SK-N-SH (cell line): ENCODE measurements at regions not wholly inside any gene's neighbourhood (a gene's known extent, or its start where the extent isn't known, plus 50 kb on each side); places are given as distances from the start of the nearest gene placed in this dataset.

Experiments used
- CTCF ChIA-PET: fragments of 300-600, 350-600 bp; formaldehyde crosslinking; extraction: SDS; loops from one replicate; lab custom pipeline; 2021; lab: Yijun Ruan, JAX
- POLR2A ChIA-PET: fragments of 350-600 bp; sonication (Branson Sonifier 250); formaldehyde crosslinking; extraction: SDS; loops from one replicate; lab custom pipeline; 2020; ENCODE audit warnings: antibody characterized with exemption, inconsistent platforms; lab: Yijun Ruan, JAX
- DNase-seq: peaks from one replicate; pipeline ENCODE4 v3.0.0; 2012
- H2AFZ ChIP-seq: fragments of 200-600 bp; sonication (generic); 2 replicates; pipeline ENCODE4 v1.8.1; 2016; ENCODE audit warnings: antibody characterized with exemption, mild to moderate bottlenecking, low read depth
- H3F3A ChIP-seq: fragments of 200-600 bp; sonication (generic); replicated peaks from 2 replicates; pipeline ENCODE3; 2016; ENCODE audit warnings: antibody characterized with exemption, mild to moderate bottlenecking; ENCODE audit not compliant: insufficient read depth
- H3K27ac ChIP-seq, 2 experiments: fragments of 200-500 bp in 1 of 2; fragments of 200-600 bp in 1 of 2; sonication (Bioruptor generic) in 1 of 2; sonication (generic), shearing (Covaris generic) in 1 of 2; 2 replicates each; pipeline versions ENCODE4 v1.5.1 to v1.6.1; 2014 to 2016; ENCODE audit warnings: low read depth in 2 of 2, inconsistent platforms in 1 of 2, low read length in 1 of 2, mild to moderate bottlenecking in 1 of 2, mixed read lengths in 1 of 2
- H3K27me3 ChIP-seq: fragments of 200-600 bp; sonication (generic), shearing (Covaris generic); 2 replicates; pipeline ENCODE4 v1.6.1; 2016; ENCODE audit warnings: mixed run types; ENCODE audit not compliant: insufficient read depth
- H3K36me3 ChIP-seq, 2 experiments: fragments of 200-500 bp in 1 of 2; fragments of 200-600 bp in 1 of 2; sonication (Bioruptor generic) in 1 of 2; sonication (generic) in 1 of 2; replicated peaks in 1 of 2; 2 replicates each; pipeline versions ENCODE3 to v1.5.1; 2014 to 2016; ENCODE audit warnings: low read length in 1 of 2, mild to moderate bottlenecking in 1 of 2; ENCODE audit not compliant: insufficient read depth in 2 of 2, control insufficient read depth in 1 of 2
- H3K4me1 ChIP-seq, 2 experiments: fragments of 200-500 bp in 1 of 2; fragments of 200-600 bp in 1 of 2; sonication (Bioruptor generic) in 1 of 2; sonication (generic), shearing (Covaris generic) in 1 of 2; 2 replicates each; pipeline versions ENCODE4 v1.5.1 to v1.6.1; 2014 to 2016; ENCODE audit warnings: low read depth in 1 of 2, low read length in 1 of 2, mixed run types in 1 of 2; ENCODE audit not compliant: insufficient read depth in 2 of 2, control insufficient read depth in 1 of 2
- H3K4me2 ChIP-seq: fragments of 200-600 bp; sonication (generic), shearing (Covaris generic); 2 replicates; pipeline ENCODE4 v1.6.1; 2017; ENCODE audit warnings: mixed run types
- H3K4me3 ChIP-seq, 2 experiments: fragments of 200-500 bp in 1 of 2; fragments of 200-600 bp in 1 of 2; sonication (Bioruptor generic) in 1 of 2; sonication (generic), shearing (Covaris generic) in 1 of 2; 2 replicates each; pipeline versions ENCODE4 v1.5.1 to v1.8.1; 2014 to 2016; ENCODE audit warnings: low read depth in 2 of 2, inconsistent platforms in 1 of 2, low read length in 1 of 2, mild to moderate bottlenecking in 1 of 2, mixed read lengths in 1 of 2, moderate library complexity in 1 of 2
- H3K79me2 ChIP-seq: fragments of 200-600 bp; sonication (generic); 2 replicates; pipeline ENCODE4 v1.8.1; 2017; ENCODE audit warnings: mild to moderate bottlenecking; ENCODE audit not compliant: insufficient read depth
- H3K9ac ChIP-seq: fragments of 200-600 bp; sonication (generic); 2 replicates; pipeline ENCODE4 v1.6.1; 2017; ENCODE audit warnings: mixed run types
- H3K9me2 ChIP-seq: fragments of 200-600 bp; sonication (generic); 2 replicates; pipeline ENCODE4 v1.6.1; 2017; ENCODE audit warnings: mixed run types
- H3K9me3 ChIP-seq: fragments of 200-600 bp; sonication (generic); 2 replicates; pipeline ENCODE4 v1.6.1; 2017; ENCODE audit warnings: mixed run types, mild to moderate bottlenecking, moderate library complexity
- H4K20me1 ChIP-seq: fragments of 200-600 bp; sonication (generic); 2 replicates; pipeline ENCODE4 v1.6.1; 2017; ENCODE audit warnings: mild to moderate bottlenecking, mixed run types; ENCODE audit not compliant: insufficient read depth
- EZH2phosphoT487 ChIP-seq: fragments of 200-600 bp; sonication (generic); IDR thresholded peaks from 2 replicates; pipeline ENCODE4 v1.6.1; 2017; ENCODE audit warnings: low read depth, mixed run types, mild to moderate bottlenecking, antibody characterized with exemption, moderate library complexity, borderline replicate concordance
- FOSL2 ChIP-seq: IDR thresholded peaks from 2 replicates; pipeline ENCODE4 v1.4.0; 2012; ENCODE audit warnings: low read depth, mild to moderate bottlenecking, moderate library complexity, borderline replicate concordance
- GABPA ChIP-seq: IDR thresholded peaks from 2 replicates; pipeline ENCODE4 v1.4.0; 2012; ENCODE audit warnings: low read depth, mild to moderate bottlenecking
- JUND ChIP-seq: IDR thresholded peaks from 2 replicates; pipeline ENCODE4 v1.4.0; 2012
- MEF2A ChIP-seq: IDR thresholded peaks from 2 replicates; pipeline ENCODE4 v1.4.0; 2012; ENCODE audit warnings: low read depth, borderline replicate concordance
- MXI1 ChIP-seq: IDR thresholded peaks from 2 replicates; pipeline ENCODE4 v1.6.1; 2012; ENCODE audit warnings: mild to moderate bottlenecking, low read depth, low read length, improper control_type of control experiment
- NFIC ChIP-seq: IDR thresholded peaks from 2 replicates; pipeline ENCODE4 v1.4.0; 2012; ENCODE audit warnings: borderline replicate concordance
- RAD21 ChIP-seq: IDR thresholded peaks from 2 replicates; pipeline ENCODE4 v1.6.1; 2012; ENCODE audit warnings: mild to moderate bottlenecking, low read length
- RCOR1 ChIP-seq: fragments of 150-350 bp; IDR thresholded peaks from 2 replicates; pipeline ENCODE4 v1.6.1; 2017; ENCODE audit warnings: antibody characterized with exemption, low read length
- RFX5 ChIP-seq: IDR thresholded peaks from 2 replicates; pipeline ENCODE4 v1.6.1; 2012; ENCODE audit warnings: mild to moderate bottlenecking, improper control_type of control experiment, low read length
- TAF1 ChIP-seq: IDR thresholded peaks from 2 replicates; pipeline ENCODE4 v1.6.1; 2012; ENCODE audit warnings: low read depth, mild to moderate bottlenecking, low read length, moderate library complexity, borderline replicate concordance
- TCF12 ChIP-seq: IDR thresholded peaks from 2 replicates; pipeline ENCODE4 v1.4.0; 2012
- WGBS: methylation state at CpG from one replicate; pipeline ENCODE4 v1.1.6; 2017; ENCODE audit warnings: low lambda C conversion rate; 5-methylcytosine and 5-hydroxymethylcytosine counted together
- TF ChIP-seq, protein P1 (sequence below): IDR thresholded peaks from 2 replicates; pipeline ENCODE4 v1.4.0; 2012; ENCODE audit warnings: low read depth
- TF ChIP-seq, protein P2 (sequence below): fragments of 150-350 bp; IDR thresholded peaks from 2 replicates; pipeline ENCODE4 v1.6.1; 2017; ENCODE audit warnings: antibody characterized with exemption, low read length, low read depth, borderline replicate concordance

DNA sequence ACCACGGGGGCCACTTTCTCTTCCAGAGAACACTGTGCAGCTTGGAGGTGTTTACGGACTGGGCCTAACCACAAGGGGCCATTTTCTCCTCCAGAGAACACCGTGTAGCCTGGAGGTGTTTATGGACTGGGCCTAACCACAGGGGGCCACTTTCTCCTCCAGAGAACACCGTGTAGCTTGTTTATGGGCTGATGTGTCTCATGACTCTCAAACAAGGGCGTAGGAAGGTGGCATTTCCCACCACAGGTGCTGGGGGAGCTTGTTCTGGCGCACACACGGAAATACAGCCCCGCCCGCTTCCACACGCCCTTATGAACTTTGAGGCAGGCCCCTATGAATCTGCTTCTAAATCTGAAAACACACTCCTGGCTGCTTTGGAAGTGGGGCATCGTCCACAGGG is 174.6 kb upstream of the SFSWAP start:
- H3K9ac ChIP-seq: no peak overlapping the region
- TF ChIP-seq EZH2phosphoT487: no peak
- no peak for TF ChIP-seq TAF1
- TF ChIP-seq RCOR1: no peak
- TF ChIP-seq NFIC: no peak
- no peak for TF ChIP-seq TCF12
- TF ChIP-seq RAD21: no peak
- TF ChIP-seq JUND: no peak
- TF ChIP-seq RFX5: no peak
- TF ChIP-seq MEF2A: no peak
- TF ChIP-seq, protein P1, sequence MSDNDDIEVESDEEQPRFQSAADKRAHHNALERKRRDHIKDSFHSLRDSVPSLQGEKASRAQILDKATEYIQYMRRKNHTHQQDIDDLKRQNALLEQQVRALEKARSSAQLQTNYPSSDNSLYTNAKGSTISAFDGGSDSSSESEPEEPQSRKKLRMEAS: no peak
- TF ChIP-seq GABPA: no peak
- no peaks in the 10 kb centered on the region for H3K79me2 ChIP-seq
- ChIA-PET CTCF (interaction anchor here (0.8 to 1.3 kb wide), 4 partner anchors 14 to 19 kb away, joined by 3 to 4 read pairs (median 3); no protein-coding TSS in a partner anchor), POLR2A (no interaction called here)
- 49% methylated on average over 9 of the region's 11 CpGs for WGBS
- no peak overlapping the region for H3K27ac ChIP-seq
- H2AFZ ChIP-seq: no peak overlapping the region
- no peaks in the 10 kb centered on the region for H3K36me3 ChIP-seq
- no peaks in the 10 kb centered on the region for H3F3A ChIP-seq
- no peak overlapping the region for H3K4me2 ChIP-seq
- no peak for DNase-seq
- H3K4me3 ChIP-seq: no peak overlapping the region
- no peaks in the 10 kb centered on the region for H3K27me3 ChIP-seq
- no peaks in the 10 kb centered on the region for H3K9me2 ChIP-seq
- H4K20me1 ChIP-seq: no peaks in the 10 kb centered on the region
- no peaks in the 10 kb centered on the region; the same call in 1 of the 2 replicates for H3K9me3 ChIP-seq
- peaks cover 0 to 10% of the 10 kb centered on the region in 2 experiments; a peak in 1 of 4 replicates for H3K4me1 ChIP-seq

DNA sequence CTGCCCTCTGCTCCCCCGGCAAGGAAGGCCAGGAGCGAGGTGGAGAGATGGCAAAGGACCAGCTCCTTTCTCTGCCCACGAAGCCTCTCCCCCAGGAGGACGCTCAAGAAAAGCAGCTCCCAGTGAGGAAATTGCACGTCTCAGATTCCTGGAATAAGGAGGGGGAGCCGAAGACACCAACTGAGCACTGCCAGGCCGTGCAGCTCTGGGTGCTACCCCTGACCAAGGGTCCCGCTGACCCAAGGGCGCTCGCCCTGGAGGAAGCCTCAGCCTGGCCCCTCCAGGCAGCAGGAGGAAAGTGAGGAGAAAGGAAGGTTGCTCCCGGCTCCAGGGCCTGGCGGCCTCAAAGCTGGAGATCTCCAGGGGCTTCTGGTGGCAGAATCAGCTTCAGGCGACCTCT is 174.1 kb upstream of the SFSWAP start:
- WGBS: 52% methylated on average over 10 of the region's 13 CpGs
- POLR2A ChIA-PET: no interaction called here
- peaks cover 0 to 10% of the 10 kb centered on the region in 2 experiments; a peak in 1 of 4 replicates for H3K4me1 ChIP-seq
- no peaks in the 10 kb centered on the region for H4K20me1 ChIP-seq
- no peaks in the 10 kb centered on the region for H3K79me2 ChIP-seq
- H3K4me3 ChIP-seq: no peak overlapping the region
- H2AFZ ChIP-seq: no peak overlapping the region
- H3F3A ChIP-seq: no peaks in the 10 kb centered on the region
- no peaks in the 10 kb centered on the region for H3K36me3 ChIP-seq
- H3K9ac ChIP-seq: no peak overlapping the region
- TF ChIP-seq EZH2phosphoT487 (no peak), FOSL2 (no peak), MXI1 (no peak), RCOR1 (no peak)
- TF ChIP-seq, protein P2, sequence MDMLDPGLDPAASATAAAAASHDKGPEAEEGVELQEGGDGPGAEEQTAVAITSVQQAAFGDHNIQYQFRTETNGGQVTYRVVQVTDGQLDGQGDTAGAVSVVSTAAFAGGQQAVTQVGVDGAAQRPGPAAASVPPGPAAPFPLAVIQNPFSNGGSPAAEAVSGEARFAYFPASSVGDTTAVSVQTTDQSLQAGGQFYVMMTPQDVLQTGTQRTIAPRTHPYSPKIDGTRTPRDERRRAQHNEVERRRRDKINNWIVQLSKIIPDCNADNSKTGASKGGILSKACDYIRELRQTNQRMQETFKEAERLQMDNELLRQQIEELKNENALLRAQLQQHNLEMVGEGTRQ: no peak
- no peak overlapping the region for H3K4me2 ChIP-seq
- no peaks in the 10 kb centered on the region for H3K9me2 ChIP-seq
- H3K9me3 ChIP-seq: no peaks in the 10 kb centered on the region; the same call in 1 of the 2 replicates
- H3K27ac ChIP-seq: no peak overlapping the region
- no peaks in the 10 kb centered on the region for H3K27me3 ChIP-seq
- CTCF ChIA-PET: interaction anchor here (0.8 to 1.3 kb wide), 3 partner anchors 15 to 20 kb away, joined by 3 to 4 read pairs (median 3); no protein-coding TSS in a partner anchor
- DNase-seq: no peak
